NCI-H460 (cell line): ENCODE measurements at regions not wholly inside any gene's neighbourhood (a gene's known extent, or its start where the extent isn't known, plus 50 kb on each side); places are given as distances from the start of the nearest gene placed in this dataset.

Experiments used
- DNase-seq: peaks from one replicate; pipeline ENCODE4 v3.0.0-alpha.2; 2016; ENCODE audit warnings: low read depth; ENCODE audit errors: extremely low read depth

- no peak for DNase-seq
Observed at GRCh38 chr22:27671413-27671935, 130.1 kb downstream of the MN1 start.

- DNase-seq: no peak
Observed at GRCh38 chr22:27672721-27673418, 128.7 kb downstream of the MN1 start.

GRCh38 chr22:27673839-27674238, 127.7 kb downstream of the MN1 start:
- DNase-seq: no peak

- DNase-seq: no peak
Observed at GRCh38 chr22:27674261-27674923, 127.2 kb downstream of the MN1 start.

- DNase-seq: no peak
Observed at GRCh38 chr22:27676545-27677213, 124.9 kb downstream of the MN1 start.

- DNase-seq: no peak
Observed at GRCh38 chr22:27677905-27678458, 123.6 kb downstream of the MN1 start.

GRCh38 chr22:27679176-27679575, 122.4 kb downstream of the MN1 start:
- DNase-seq: no peak

GRCh38 chr22:27679693-27680488, 121.7 kb downstream of the MN1 start:
- DNase-seq: no peak

GRCh38 chr22:27680636-27681035, 120.9 kb downstream of the MN1 start:
- no peak for DNase-seq

GRCh38 chr22:27681037-27681436, 120.5 kb downstream of the MN1 start:
- no peak for DNase-seq

- DNase-seq: no peak
Observed at GRCh38 chr22:27682437-27682836, 119.1 kb downstream of the MN1 start.

- no peak for DNase-seq
Observed at GRCh38 chr22:27684901-27685300, 116.7 kb downstream of the MN1 start.

GRCh38 chr22:27685515-27685914, 116.0 kb downstream of the MN1 start:
- DNase-seq: no peak

GRCh38 chr22:27685970-27686369, 115.6 kb downstream of the MN1 start:
- no peak for DNase-seq

GRCh38 chr22:27686534-27686933, 115.0 kb downstream of the MN1 start:
- DNase-seq: peak; percentile 85

GRCh38 chr22:27687984-27688545, 113.5 kb downstream of the MN1 start:
- no peak for DNase-seq

- no peak for DNase-seq
Observed at GRCh38 chr22:27689664-27690063, 111.9 kb downstream of the MN1 start.

- no peak for DNase-seq
Observed at GRCh38 chr22:27690599-27690998, 111.0 kb downstream of the MN1 start.

GRCh38 chr22:27692243-27692642, 109.3 kb downstream of the MN1 start:
- no peak for DNase-seq

GRCh38 chr22:27695925-27696324, 105.6 kb downstream of the MN1 start:
- no peak for DNase-seq
